HepG2 (cell line): ENCODE measurements at regions not wholly inside any gene's neighbourhood (a gene's known extent, or its start where the extent isn't known, plus 50 kb on each side); places are given as distances from the start of the nearest gene placed in this dataset.
"Not testable (repeated sequence)": the region's sequence is repeated elsewhere in the genome, so short reads cannot be mapped to it uniquely, and the experiment has no call there.

Experiments used
- ATAC-seq: fragments of 200-7000 bp; cut with Tn5 transposase; 3 replicates; pipeline ENCODE4 v1.9.1; 2020; ENCODE audit warnings: mild to moderate bottlenecking, moderate library complexity
- BruUV-seq: library from RNA; stranded (reverse); fragments of 400-500 nt; replicated peaks from 2 replicates; lab custom pipeline; 2021; lab: Mats Ljungman, UMichigan
- CTCF ChIA-PET: fragments of 300-600 bp; formaldehyde crosslinking; extraction: SDS; loops from one replicate; lab custom pipeline; 2021; ENCODE audit warnings: low total read pairs, inconsistent platforms, low intra/inter-chr PET ratio; lab: Yijun Ruan, JAX
- POLR2A ChIA-PET: fragments of 350-600 bp; sonication (Branson Sonifier 250); formaldehyde crosslinking; loops from one replicate; lab custom pipeline; 2020; ENCODE audit warnings: antibody characterized with exemption, inconsistent platforms; lab: Yijun Ruan, JAX
- DNase-seq: peaks from one replicate; pipeline ENCODE4 v3.0.0-alpha.2; 2015; ENCODE audit warnings: low spot score
- FAIRE-seq: peaks from 3 replicates; lab custom pipeline; 2011; peaks lifted over from hg19 to GRCh38; lab: Jason Lieb, UNC
- H2AFZ ChIP-seq: one replicate; pipeline ENCODE4 v1.6.1; 2011; ENCODE audit warnings: low read length, inconsistent platforms
- H3K27ac ChIP-seq: fragments of 300-600 bp; 3 replicates; pipeline ENCODE4 v1.8.0; 2011; ENCODE audit warnings: mixed run types, mild to moderate bottlenecking, mixed read lengths, low read length, inconsistent platforms; ENCODE audit not compliant: insufficient read depth; ENCODE audit errors: extremely low read length
- H3K27me3 ChIP-seq, 2 experiments: fragments of 200-600 bp in 1 of 2; 2 replicates in 1 of 2; 3 replicates in 1 of 2; pipeline versions ENCODE4 v1.6.0 to v1.8.0; 2011; ENCODE audit warnings: low read length in 2 of 2, mild to moderate bottlenecking in 2 of 2, moderate library complexity in 2 of 2, inconsistent platforms in 1 of 2; ENCODE audit not compliant: insufficient read depth in 2 of 2, control insufficient read depth in 1 of 2
- H3K36me3 ChIP-seq, 2 experiments: fragments of 200-600 bp in 1 of 2; replicated peaks in 1 of 2; 2 replicates in 1 of 2; 3 replicates in 1 of 2; pipeline versions ENCODE4 v1.5.1 to v1.8.0; 2011; ENCODE audit warnings: low read length in 2 of 2, inconsistent platforms in 1 of 2; ENCODE audit not compliant: insufficient read depth in 2 of 2, control insufficient read depth in 1 of 2
- H3K4me1 ChIP-seq: 2 replicates; pipeline ENCODE4 v1.5.1; 2012; ENCODE audit warnings: low read length, inconsistent platforms; ENCODE audit not compliant: insufficient read depth
- H3K4me2 ChIP-seq: 2 replicates; pipeline ENCODE4 v1.6.0; 2011; ENCODE audit warnings: low read depth, low read length, inconsistent platforms
- H3K4me3 ChIP-seq, 3 experiments: fragments of 200-600 bp in 1 of 3; sonication (generic), shearing (Covaris generic) in 1 of 3; replicated peaks in 1 of 3; 2 replicates each; pipeline ENCODE4 v1.5.1; 2011 to 2016; ENCODE audit warnings: low read length in 3 of 3, inconsistent platforms in 2 of 3, low read depth in 2 of 3, mild to moderate bottlenecking in 2 of 3, control low read depth in 1 of 3, mixed read lengths in 1 of 3; ENCODE audit not compliant: insufficient read depth in 1 of 3
- H3K79me2 ChIP-seq: one replicate; pipeline ENCODE4 v1.6.1; 2011; ENCODE audit warnings: low read length, inconsistent platforms; ENCODE audit not compliant: insufficient read depth
- H3K9ac ChIP-seq: 2 replicates; pipeline ENCODE4 v1.6.0; 2011; ENCODE audit warnings: mild to moderate bottlenecking, low read depth, low read length, inconsistent platforms; ENCODE audit not compliant: insufficient read depth
- H3K9me3 ChIP-seq: 2 replicates; pipeline ENCODE4 v1.5.1; 2012; ENCODE audit warnings: mild to moderate bottlenecking, low read length
- H4K20me1 ChIP-seq: 2 replicates; pipeline ENCODE4 v1.6.0; 2011; ENCODE audit warnings: inconsistent platforms, mild to moderate bottlenecking, low read length, moderate library complexity; ENCODE audit not compliant: insufficient read depth
- HNRNPK ChIP-seq: fragments of 200-400 bp; formaldehyde crosslinking; IDR thresholded peaks from 2 replicates; pipeline ENCODE4 v1.6.1; 2018; ENCODE audit warnings: low read length, low read depth, moderate library complexity, mild to moderate bottlenecking; ENCODE audit not compliant: poor library complexity, severe bottlenecking
- WGBS: methylation state at CpG from one replicate; pipeline ENCODE4 v1.1.6; 2017; ENCODE audit warnings: low lambda C conversion rate; 5-methylcytosine and 5-hydroxymethylcytosine counted together
- in situ Hi-C: cut with HindIII; loops from 2 replicates; pipeline ENCODE4 v1.10.0; 2017; ENCODE audit warnings: low pct_unique_long_range_greater_than_20kb; ENCODE audit not compliant: extremely low pct_ligation_motif_present
- intact Hi-C: fragments of 100-400 bp; cut with micrococcal nuclease; formaldehyde crosslinking; loops from one replicate; pipeline ENCODE4 v1.10.0; 2022; ENCODE audit not compliant: unreplicated experiment

- ATAC-seq, in situ Hi-C loops: not testable (repeated sequence)
These were observed 135.4 kb upstream of the TPTE start for GRCh38 chr21:10385898-10386527.

GRCh38 chr21:10387692-10388450, 133.5 kb upstream of the TPTE start:
- H3K9me3 ChIP-seq = peaks cover 87% of the 10 kb centered on the region
- H3K27ac ChIP-seq, intact Hi-C loops, H3K4me1 ChIP-seq, H3K4me3 ChIP-seq, CTCF ChIA-PET, H2AFZ ChIP-seq, DNase-seq, H4K20me1 ChIP-seq, H3K79me2 ChIP-seq, in situ Hi-C loops, FAIRE-seq, BruUV-seq, POLR2A ChIA-PET, H3K4me2 ChIP-seq, ATAC-seq, H3K36me3 ChIP-seq, H3K27me3 ChIP-seq, H3K9ac ChIP-seq: not testable (repeated sequence)
- WGBS = 10% methylated on average over 3 of the region's 3 CpGs
- TF ChIP-seq HNRNPK = peak; percentile 62

More at GRCh38 chr21:10385898-10386527, 135.4 kb upstream of the TPTE start:
- CTCF ChIA-PET, BruUV-seq, H3K9ac ChIP-seq, DNase-seq, H3K4me2 ChIP-seq, H3K4me1 ChIP-seq, H2AFZ ChIP-seq, H3K27ac ChIP-seq, intact Hi-C loops, POLR2A ChIA-PET, H3K79me2 ChIP-seq, H3K27me3 ChIP-seq, H4K20me1 ChIP-seq, H3K4me3 ChIP-seq, H3K36me3 ChIP-seq, FAIRE-seq: not testable (repeated sequence)
- WGBS = 11% methylated on average over 13 of the region's 13 CpGs
- peaks cover 92% of the 10 kb centered on the region for H3K9me3 ChIP-seq

- H3K9ac ChIP-seq, FAIRE-seq, H3K4me1 ChIP-seq, CTCF ChIA-PET, H3K79me2 ChIP-seq, POLR2A ChIA-PET, in situ Hi-C loops, ATAC-seq, H3K4me3 ChIP-seq, H3K36me3 ChIP-seq, H3K4me2 ChIP-seq, H3K27me3 ChIP-seq, BruUV-seq, H2AFZ ChIP-seq, H3K27ac ChIP-seq, intact Hi-C loops, H4K20me1 ChIP-seq, DNase-seq: not testable (repeated sequence)
- H3K9me3 ChIP-seq = peaks cover 86% of the 10 kb centered on the region
- 2% methylated on average over 9 of the region's 9 CpGs for WGBS
These were observed 132.8 kb upstream of the TPTE start for GRCh38 chr21:10388625-10389024.

- WGBS = 0% methylated on average over 1 of the region's 1 CpG
- H3K4me1 ChIP-seq, H4K20me1 ChIP-seq, FAIRE-seq, H3K4me2 ChIP-seq, H3K27ac ChIP-seq, in situ Hi-C loops, H3K9ac ChIP-seq, BruUV-seq, H3K36me3 ChIP-seq, intact Hi-C loops, H3K79me2 ChIP-seq, H3K4me3 ChIP-seq, H2AFZ ChIP-seq, ATAC-seq, POLR2A ChIA-PET, DNase-seq, CTCF ChIA-PET, H3K27me3 ChIP-seq: not testable (repeated sequence)
- H3K9me3 ChIP-seq = peaks cover 76% of the 10 kb centered on the region
These were observed 129.1 kb upstream of the TPTE start for GRCh38 chr21:10392301-10392700.
